T-cell (primary cell): ENCODE measurements at regions not wholly inside any gene's neighbourhood (a gene's known extent, or its start where the extent isn't known, plus 50 kb on each side); places are given as distances from the start of the nearest gene placed in this dataset.
A peak's percentile ranks its signal among the peaks of the same experiment; 100 is the strongest.

ENCODE experiments used
- ATAC-seq, 4 experiments: fragments of 200-7000 bp in 3 of 4; fragments of 150-1000 bp in 1 of 4; cut with Tn5 transposase; replicated peaks in 1 of 4; 1 replicate in 3 of 4; 2 replicates in 1 of 4; pipeline ENCODE4 v1.10.0; 2021; ENCODE audit warnings: moderate library complexity in 3 of 4, mild to moderate bottlenecking in 2 of 4, moderate number of reproducible peaks in 1 of 4
- CTCF ChIA-PET, 2 donors: fragments of 300-600 bp; sonication (Branson Sonifier 250); formaldehyde crosslinking; loops; one replicate each; lab custom pipeline; 2022; ENCODE audit warnings: antibody characterized with exemption in 2 of 2; lab: Charles Lee
- POLR2A ChIA-PET, 2 donors: fragments of 300-600 bp; sonication (Branson Sonifier 250); formaldehyde crosslinking; loops; one replicate each; lab custom pipeline; 2022; ENCODE audit warnings: antibody characterized with exemption in 2 of 2; lab: Charles Lee
- DNase-seq, 35 experiments: peaks; one replicate each; pipeline versions ENCODE4 v3.0.0 to v3.0.0-alpha.2; 2013 to 2023
- H3K27ac ChIP-seq: one replicate; pipeline ENCODE4 v1.5.1; 2013; ENCODE audit warnings: low read length
- H3K27me3 ChIP-seq, 2 experiments: replicated peaks in 1 of 2; 1 replicate in 1 of 2; 2 replicates in 1 of 2; pipeline versions ENCODE4 v1.6.1 to v1.7.0; 2013; ENCODE audit warnings: low read length in 1 of 2, mixed read lengths in 1 of 2; ENCODE audit not compliant: control insufficient read depth in 2 of 2, insufficient read depth in 2 of 2; ENCODE audit errors: extremely low read depth in 1 of 2
- H3K36me3 ChIP-seq, 2 donors: 1 replicate in 1 of 2; 2 replicates in 1 of 2; pipeline versions ENCODE4 v1.6.1 to v1.7.0; 2013; ENCODE audit warnings: low read length in 1 of 2; ENCODE audit not compliant: control insufficient read depth in 2 of 2, insufficient read depth in 1 of 2; ENCODE audit errors: extremely low read depth in 1 of 2
- H3K4me1 ChIP-seq, 2 experiments: 1 replicate in 1 of 2; 2 replicates in 1 of 2; pipeline versions ENCODE4 v1.6.1 to v1.7.0; 2013; ENCODE audit warnings: low read length in 2 of 2, mixed read lengths in 1 of 2; ENCODE audit not compliant: insufficient read depth in 2 of 2, control insufficient read depth in 1 of 2; ENCODE audit errors: extremely low read depth in 1 of 2
- H3K4me3 ChIP-seq, 2 donors: 1 replicate in 1 of 2; 2 replicates in 1 of 2; pipeline versions ENCODE4 v1.5.1 to v1.7.0; 2013; ENCODE audit warnings: mild to moderate bottlenecking in 2 of 2, low read length in 1 of 2, moderate library complexity in 1 of 2; ENCODE audit not compliant: control insufficient read depth in 1 of 2; ENCODE audit errors: extremely low read depth in 1 of 2
- H3K9me3 ChIP-seq: 2 replicates; pipeline ENCODE4 v1.7.0; 2013
- H3K27ac Mint-ChIP-seq, 2 donors: one replicate each; pipeline ENCODE4 v1.8.0; 2020 to 2021; ENCODE audit warnings: mild to moderate bottlenecking in 2 of 2, mixed read lengths in 2 of 2
- H3K27me3 Mint-ChIP-seq, 2 donors: one replicate each; pipeline ENCODE4 v1.8.0; 2021 to 2022; ENCODE audit warnings: mixed read lengths in 2 of 2
- H3K36me3 Mint-ChIP-seq: one replicate; pipeline ENCODE4 v1.8.0; 2021; ENCODE audit warnings: mixed read lengths
- H3K4me1 Mint-ChIP-seq, 3 donors: one replicate each; pipeline ENCODE4 v1.8.0; 2020 to 2022; ENCODE audit warnings: mixed read lengths in 3 of 3, mild to moderate bottlenecking in 1 of 3
- H3K4me3 Mint-ChIP-seq, 3 donors: one replicate each; pipeline ENCODE4 v1.8.0; 2020 to 2022; ENCODE audit warnings: mild to moderate bottlenecking in 3 of 3, mixed read lengths in 3 of 3, moderate library complexity in 3 of 3
- H3K9me3 Mint-ChIP-seq, 3 donors: one replicate each; pipeline ENCODE4 v1.8.0; 2020 to 2022; ENCODE audit warnings: mixed read lengths in 3 of 3
- WGBS: methylation state at CpG from one replicate; pipeline ENCODE4 v1.1.5; 2013; ENCODE audit warnings: missing lambda C conversion rate; ENCODE audit not compliant: insufficient coverage; 5-methylcytosine and 5-hydroxymethylcytosine counted together

GRCh38 chrX:23589496-23589895, 77.8 kb upstream of the PRDX4 start:
- POLR2A ChIA-PET = no interaction called here

DNA sequence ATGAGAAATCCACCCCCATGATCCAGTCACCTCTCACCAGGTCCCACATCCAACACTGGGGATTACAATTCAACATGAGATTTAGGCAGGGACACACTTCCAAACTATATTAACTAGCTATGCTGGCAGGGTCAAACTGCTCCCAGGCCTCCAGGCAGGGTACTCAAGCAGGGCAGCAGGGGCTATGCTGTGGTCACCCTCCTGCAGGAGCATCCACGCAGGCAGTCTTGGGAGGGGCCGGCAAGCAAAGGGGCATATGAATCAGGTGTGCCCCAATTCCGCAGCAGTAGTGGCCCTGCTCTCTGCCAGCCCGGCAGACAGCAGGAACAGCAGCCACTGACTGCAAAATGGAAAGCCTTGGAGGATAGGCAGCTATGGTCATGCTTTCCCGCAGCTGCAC, 74.6 kb upstream of the PRDX4 start:
- DNase-seq = no peak
- ATAC-seq = no peak
- peaks cover 4 to 13% of the 10 kb centered on the region in 2 donors for H3K27me3 Mint-ChIP-seq
- Histone ChIP-seq H3K9me3 (no peaks in the 10 kb centered on the region), H3K27ac (no peak overlapping the region), H3K4me1 (no peaks in the 10 kb centered on the region), H3K27me3 (no peaks in the 10 kb centered on the region), H3K4me3 (no peak overlapping the region), H3K36me3 (no peaks in the 10 kb centered on the region)
- H3K36me3 Mint-ChIP-seq = no peaks in the 10 kb centered on the region
- no peak overlapping the region for H3K4me3 Mint-ChIP-seq
- CTCF ChIA-PET = no interaction called here
- WGBS = 81% methylated on average over 3 of the region's 5 CpGs
- H3K27ac Mint-ChIP-seq = no peak overlapping the region
- POLR2A ChIA-PET = no interaction called here
- H3K4me1 Mint-ChIP-seq = no peaks in the 10 kb centered on the region
- H3K9me3 Mint-ChIP-seq = peaks cover 0 to 4% (median 3%) of the 10 kb centered on the region in 3 donors

More at GRCh38 chrX:23589496-23589895, 77.8 kb upstream of the PRDX4 start:
- Mint-ChIP-seq H3K4me3 (no peak overlapping the region), H3K9me3 (peaks cover 0 to 4% (median 3%) of the 10 kb centered on the region in 3 donors), H3K4me1 (no peaks in the 10 kb centered on the region), H3K36me3 (no peaks in the 10 kb centered on the region), H3K27ac (no peak overlapping the region), H3K27me3 (peaks cover 4 to 13% of the 10 kb centered on the region in 2 donors)
- no peak overlapping the region for H3K4me3 ChIP-seq
- H3K27me3 ChIP-seq = no peaks in the 10 kb centered on the region
- CTCF ChIA-PET = no interaction called here
- H3K27ac ChIP-seq = no peak overlapping the region
- ATAC-seq (no peak), DNase-seq (no peak)
- no CpG with 5 or more reads among the region's 4 CpGs for WGBS
- no peaks in the 10 kb centered on the region for H3K4me1 ChIP-seq
- no peaks in the 10 kb centered on the region for H3K36me3 ChIP-seq
- H3K9me3 ChIP-seq = no peaks in the 10 kb centered on the region

DNA sequence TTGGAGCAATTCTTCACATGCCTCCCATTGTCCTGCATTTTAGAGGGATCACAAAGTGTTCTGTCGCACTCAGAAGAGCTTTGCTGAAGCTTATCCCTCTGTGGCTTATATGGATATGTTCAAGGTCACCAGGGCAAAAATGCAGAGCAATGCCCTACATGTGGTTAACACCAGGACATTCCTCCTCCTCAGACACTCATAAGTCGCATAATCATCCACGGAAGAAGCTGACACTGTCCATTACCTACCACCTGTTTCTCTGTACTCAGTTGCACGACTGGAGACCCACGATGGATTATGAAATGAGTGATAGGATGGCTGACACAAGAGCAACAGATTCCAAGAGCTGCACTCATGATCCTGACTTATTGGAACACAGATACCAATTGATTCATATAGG, 68.7 kb upstream of the PRDX4 start:
- H3K27ac Mint-ChIP-seq = no peak overlapping the region
- no CpG with 5 or more reads among the region's 5 CpGs for WGBS
- no peaks in the 10 kb centered on the region for H3K27me3 ChIP-seq
- ATAC-seq = no peak
- no peaks in the 10 kb centered on the region for H3K9me3 ChIP-seq
- no peaks in the 10 kb centered on the region for H3K36me3 Mint-ChIP-seq
- POLR2A ChIA-PET = no interaction called here
- no peak overlapping the region for H3K4me3 ChIP-seq
- H3K4me1 ChIP-seq = no peaks in the 10 kb centered on the region
- no peaks in the 10 kb centered on the region for H3K9me3 Mint-ChIP-seq
- H3K36me3 ChIP-seq = no peaks in the 10 kb centered on the region
- no peak overlapping the region for H3K27ac ChIP-seq
- no peak overlapping the region for H3K4me3 Mint-ChIP-seq
- peaks cover 0 to 22% of the 10 kb centered on the region in 2 donors for H3K27me3 Mint-ChIP-seq
- CTCF ChIA-PET = no interaction called here
- no peak for DNase-seq
- H3K4me1 Mint-ChIP-seq = no peaks in the 10 kb centered on the region

DNA sequence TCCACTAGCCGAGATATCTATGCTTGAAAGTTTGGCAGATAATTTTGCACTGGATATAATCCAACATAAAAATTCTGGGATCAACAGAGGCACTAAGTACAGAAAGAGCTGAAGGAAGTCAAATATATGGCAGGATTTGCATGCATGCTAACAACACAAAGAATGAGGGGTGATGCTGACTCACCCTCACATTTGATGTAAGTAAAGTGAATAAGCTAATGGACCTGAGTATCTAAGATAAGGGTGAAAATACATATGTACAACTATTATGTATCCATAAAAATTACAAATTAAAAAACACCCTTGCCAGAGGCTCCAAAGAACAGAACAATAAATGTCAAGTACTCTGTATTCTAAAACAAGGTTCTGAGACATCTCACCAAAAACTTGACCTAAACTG, 63.8 kb upstream of the PRDX4 start:
- H3K9me3 Mint-ChIP-seq = no peaks in the 10 kb centered on the region
- no peaks in the 10 kb centered on the region for H3K27me3 ChIP-seq
- no peak overlapping the region for H3K27ac ChIP-seq
- no peaks in the 10 kb centered on the region for H3K4me1 ChIP-seq
- peaks cover 0 to 41% of the 10 kb centered on the region in 2 donors for H3K27me3 Mint-ChIP-seq
- no peaks in the 10 kb centered on the region for H3K36me3 Mint-ChIP-seq
- ChIA-PET POLR2A (no interaction called here), CTCF (interaction anchor here in 1 of 2 donors (0.6 kb wide), 1 partner anchor 254 kb away, joined by 5 read pairs; no protein-coding TSS in a partner anchor)
- H3K4me3 Mint-ChIP-seq = no peak overlapping the region
- H3K36me3 ChIP-seq = no peaks in the 10 kb centered on the region
- H3K27ac Mint-ChIP-seq = no peak overlapping the region
- DNase-seq (no peak), ATAC-seq (no peak)
- no peaks in the 10 kb centered on the region for H3K9me3 ChIP-seq
- no peaks in the 10 kb centered on the region for H3K4me1 Mint-ChIP-seq
- WGBS = no CpG with 5 or more reads among the region's 1 CpG
- no peak overlapping the region for H3K4me3 ChIP-seq

GRCh38 chrX:23610495-23610894, 56.8 kb upstream of the PRDX4 start:
- Histone ChIP-seq H3K36me3 (no peaks in the 10 kb centered on the region), H3K9me3 (no peaks in the 10 kb centered on the region), H3K4me1 (no peaks in the 10 kb centered on the region), H3K4me3 (no peak overlapping the region), H3K27me3 (no peaks in the 10 kb centered on the region), H3K27ac (no peak overlapping the region)
- no peak overlapping the region for H3K4me3 Mint-ChIP-seq
- no peaks in the 10 kb centered on the region for H3K36me3 Mint-ChIP-seq
- ChIA-PET POLR2A (no interaction called here), CTCF (no interaction called here)
- no peaks in the 10 kb centered on the region for H3K9me3 Mint-ChIP-seq
- no peak overlapping the region for H3K27ac Mint-ChIP-seq
- ATAC-seq (no peak), DNase-seq (no peak)
- peaks cover 0 to 30% of the 10 kb centered on the region in 2 donors for H3K27me3 Mint-ChIP-seq
- no peaks in the 10 kb centered on the region for H3K4me1 Mint-ChIP-seq
- no CpG with 5 or more reads among the region's 1 CpG for WGBS

- ATAC-seq (no peak), DNase-seq (no peak)
- H3K9me3 ChIP-seq = no peaks in the 10 kb centered on the region
- no peaks in the 10 kb centered on the region for H3K9me3 Mint-ChIP-seq
- H3K27ac Mint-ChIP-seq = no peak overlapping the region
- H3K27me3 Mint-ChIP-seq = peaks cover 0 to 17% of the 10 kb centered on the region in 2 donors
- H3K36me3 ChIP-seq = no peaks in the 10 kb centered on the region
- CTCF ChIA-PET = interaction anchor here in 1 of 2 donors (1.0 kb wide), 1 partner anchor 1477 kb away, joined by 3 read pairs; no protein-coding TSS in a partner anchor
- no peak overlapping the region for H3K27ac ChIP-seq
- no peaks in the 10 kb centered on the region for H3K4me1 Mint-ChIP-seq
- H3K36me3 Mint-ChIP-seq = no peaks in the 10 kb centered on the region
- POLR2A ChIA-PET = no interaction called here
- H3K27me3 ChIP-seq = no peaks in the 10 kb centered on the region
- H3K4me1 ChIP-seq = no peaks in the 10 kb centered on the region
- no peak overlapping the region for H3K4me3 Mint-ChIP-seq
- H3K4me3 ChIP-seq = no peak overlapping the region
- no CpG with 5 or more reads among the region's 1 CpG for WGBS
These were observed 54.4 kb upstream of the PRDX4 start for GRCh38 chrX:23612846-23613245.

- H3K36me3 ChIP-seq = no peaks in the 10 kb centered on the region
- no peak overlapping the region for H3K4me3 Mint-ChIP-seq
These were observed 50.9 kb upstream of the PRDX4 start for GRCh38 chrX:23616361-23616760.

More at GRCh38 chrX:23616361-23616760, 50.9 kb upstream of the PRDX4 start:
- H3K27me3 Mint-ChIP-seq = peaks cover 0 to 14% of the 10 kb centered on the region in 2 donors
- no peaks in the 10 kb centered on the region for H3K9me3 Mint-ChIP-seq
- H3K27ac ChIP-seq = no peak overlapping the region
- no peaks in the 10 kb centered on the region for H3K9me3 ChIP-seq
- H3K4me3 ChIP-seq = no peak overlapping the region
- CTCF ChIA-PET = interaction anchor here in 1 of 2 donors (1.2 kb wide), 1 partner anchor 9 kb away, joined by 3 read pairs; no protein-coding TSS in a partner anchor
- no CpG with 5 or more reads among the region's 5 CpGs for WGBS
- peak in 1 of 35 experiments; percentile 4 for DNase-seq
- POLR2A ChIA-PET = no interaction called here
- no peak overlapping the region for H3K27ac Mint-ChIP-seq
- no peaks in the 10 kb centered on the region for H3K36me3 Mint-ChIP-seq
- H3K4me1 Mint-ChIP-seq = no peaks in the 10 kb centered on the region
- H3K4me1 ChIP-seq = no peaks in the 10 kb centered on the region
- H3K27me3 ChIP-seq = no peaks in the 10 kb centered on the region
- ATAC-seq = no peak
